OCI-LY1 (cell line): ENCODE measurements at regions not wholly inside any gene's neighbourhood (a gene's known extent, or its start where the extent isn't known, plus 50 kb on each side); places are given as distances from the start of the nearest gene placed in this dataset.

Experiments
- H2AFZ ChIP-seq: fragments of 200-600 bp; sonication (generic), shearing (Covaris generic); 2 replicates; pipeline ENCODE4 v1.6.0; 2014; ENCODE audit warnings: antibody characterized with exemption, mild to moderate bottlenecking, low read length
- H3F3A ChIP-seq: fragments of 200-600 bp; sonication (generic), shearing (Covaris generic); 2 replicates; pipeline ENCODE4 v1.6.0; 2014; ENCODE audit warnings: mild to moderate bottlenecking, antibody characterized with exemption, low read length, moderate library complexity; ENCODE audit not compliant: insufficient read depth
- H3K27ac ChIP-seq: fragments of 200-600 bp; sonication (generic); 2 replicates; pipeline ENCODE4 v1.5.1; 2014; ENCODE audit warnings: low read length, mixed run types, mild to moderate bottlenecking, low read depth; ENCODE audit not compliant: poor library complexity, severe bottlenecking
- H3K27me3 ChIP-seq: fragments of 200-600 bp; sonication (generic); 2 replicates; pipeline ENCODE4 v1.6.0; 2014; ENCODE audit warnings: antibody characterized with exemption, mild to moderate bottlenecking, low read length, moderate library complexity; ENCODE audit not compliant: insufficient read depth
- H3K36me3 ChIP-seq: fragments of 200-600 bp; sonication (generic); 2 replicates; pipeline ENCODE4 v1.6.1; 2014; ENCODE audit warnings: mild to moderate bottlenecking, antibody characterized with exemption, low read length, moderate library complexity, mixed read lengths; ENCODE audit not compliant: insufficient read depth
- H3K4me1 ChIP-seq: fragments of 200-600 bp; sonication (generic); 2 replicates; pipeline ENCODE4 v1.5.1; 2014; ENCODE audit warnings: mild to moderate bottlenecking, low read length, moderate library complexity; ENCODE audit not compliant: insufficient read depth, severe bottlenecking
- H3K4me2 ChIP-seq: fragments of 200-600 bp; sonication (generic), shearing (Covaris generic); 2 replicates; pipeline ENCODE4 v1.6.1; 2014; ENCODE audit warnings: low read length
- H3K4me3 ChIP-seq: fragments of 200-600 bp; sonication (generic); 2 replicates; pipeline ENCODE4 v1.5.1; 2014; ENCODE audit warnings: low read length, low read depth, mild to moderate bottlenecking, mixed read lengths; ENCODE audit not compliant: poor library complexity, severe bottlenecking
- H3K79me2 ChIP-seq: fragments of 200-600 bp; shearing (Covaris generic); 2 replicates; pipeline ENCODE4 v1.6.1; 2016; ENCODE audit warnings: mixed run types, low read length, mixed read lengths; ENCODE audit not compliant: insufficient read depth
- H3K9ac ChIP-seq: fragments of 200-600 bp; sonication (generic), shearing (Covaris generic); 2 replicates; pipeline ENCODE4 v1.6.1; 2014; ENCODE audit warnings: mild to moderate bottlenecking, low read length, mixed read lengths
- H3K9me2 ChIP-seq: fragments of 200-600 bp; sonication (generic), shearing (Covaris generic); 2 replicates; pipeline ENCODE4 v1.6.1; 2014; ENCODE audit warnings: low read depth, mild to moderate bottlenecking, low read length, mixed read lengths
- H3K9me3 ChIP-seq: fragments of 200-600 bp; shearing (Covaris generic); 2 replicates; pipeline ENCODE4 v1.6.1; 2014; ENCODE audit warnings: low read length, mixed read lengths
- H4K20me1 ChIP-seq: fragments of 200-600 bp; sonication (generic), shearing (Covaris generic); 2 replicates; pipeline ENCODE4 v1.6.0; 2016; ENCODE audit warnings: mild to moderate bottlenecking, low read length; ENCODE audit not compliant: insufficient read depth
- CTCF ChIP-seq: fragments of 200-600 bp; sonication (generic), shearing (Covaris generic); IDR thresholded peaks from 2 replicates; pipeline ENCODE4 v1.5.1; 2017; ENCODE audit warnings: mild to moderate bottlenecking, antibody characterized with exemption, low read length, moderate library complexity, mixed read lengths
- EZH2 ChIP-seq: fragments of 200-600 bp; sonication (generic), shearing (Covaris generic); IDR thresholded peaks from 2 replicates; pipeline ENCODE4 v1.8.0; 2017; ENCODE audit warnings: borderline replicate concordance, mixed run types, mild to moderate bottlenecking, antibody characterized with exemption, low read length, moderate library complexity, mixed read lengths

DNA sequence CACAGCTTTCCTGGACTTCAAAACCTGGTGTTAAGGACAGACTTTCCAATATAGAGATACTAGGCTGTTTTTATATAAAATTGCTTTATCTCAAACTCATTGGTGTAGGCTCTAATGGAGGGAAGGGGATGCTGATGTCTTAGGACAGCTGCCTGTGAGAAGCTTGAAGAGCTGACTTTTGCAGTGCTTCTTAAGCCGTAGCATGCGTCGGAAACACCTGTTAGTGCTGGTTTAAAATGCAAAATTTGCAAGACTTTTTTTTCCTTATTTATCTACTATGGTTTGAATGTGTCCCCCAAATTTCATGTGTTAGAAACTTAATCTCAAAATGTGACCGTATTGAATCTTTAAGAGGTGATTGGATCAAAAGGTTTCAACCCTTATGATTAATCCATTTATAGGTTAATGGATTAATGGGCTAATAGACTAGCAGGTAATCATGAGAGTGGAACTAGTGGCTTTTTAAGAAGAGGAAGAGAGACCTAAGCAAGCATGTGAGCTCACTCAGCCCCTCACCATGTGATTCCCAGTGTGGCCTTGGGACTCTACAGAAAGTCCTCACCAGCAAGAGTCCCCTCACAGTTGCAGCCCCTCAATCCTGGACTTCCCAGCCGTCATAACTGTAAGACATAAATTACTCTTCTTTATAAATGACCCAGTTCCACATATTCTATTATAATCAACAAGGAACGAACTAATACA is 60.9 kb upstream of the FUT8 start:
- no peaks in the 10 kb centered on the region for H3K27me3 ChIP-seq
- H3K4me2 ChIP-seq, result peak overlapping the region; percentile 24; the same call in 1 of the 2 replicates
- no peak overlapping the region for H3K9ac ChIP-seq
- no peaks in the 10 kb centered on the region for H3K36me3 ChIP-seq
- no peaks in the 10 kb centered on the region for H4K20me1 ChIP-seq
- no peak overlapping the region for H3K4me3 ChIP-seq
- no peaks in the 10 kb centered on the region for H3F3A ChIP-seq
- no peaks in the 10 kb centered on the region for H3K9me2 ChIP-seq
- H3K9me3 ChIP-seq, result no peaks in the 10 kb centered on the region
- peak overlapping the region; percentile 79 for H3K27ac ChIP-seq
- no peak overlapping the region for H2AFZ ChIP-seq
- TF ChIP-seq CTCF (no peak), EZH2 (no peak)
- H3K79me2 ChIP-seq, result no peaks in the 10 kb centered on the region
- peaks cover 55% of the 10 kb centered on the region for H3K4me1 ChIP-seq

DNA sequence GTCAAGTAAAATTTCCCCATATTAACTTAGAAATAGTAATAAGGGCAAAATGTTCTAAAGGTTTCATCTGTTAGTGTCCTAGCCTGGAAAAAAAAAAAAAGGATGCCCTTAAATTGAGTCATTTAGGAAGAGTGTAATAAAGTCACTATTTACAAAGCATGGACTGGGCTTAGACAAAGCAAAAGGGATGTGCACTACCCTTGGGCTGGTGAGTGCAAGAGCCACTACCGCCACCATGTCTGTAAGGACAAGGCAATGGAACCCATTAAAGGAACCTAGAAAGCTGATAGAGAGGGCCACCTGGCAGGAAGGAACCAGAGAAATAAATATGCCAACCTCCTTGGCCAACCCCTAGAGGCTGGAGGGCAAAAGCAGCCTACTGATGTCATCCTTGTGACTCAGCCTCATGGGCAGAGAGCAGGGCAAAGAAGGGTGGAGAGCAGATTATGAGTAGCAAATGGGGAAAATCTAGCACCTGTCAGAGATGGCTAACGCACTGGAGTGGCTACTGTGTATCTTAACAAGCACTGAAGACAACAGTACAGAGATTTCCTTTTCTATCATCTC is 59.5 kb upstream of the FUT8 start:
- Histone ChIP-seq H3K9me3 (no peaks in the 10 kb centered on the region), H3K27ac (peak overlapping the region; percentile 58), H3K9me2 (no peaks in the 10 kb centered on the region), H4K20me1 (no peaks in the 10 kb centered on the region), H3K4me2 (no peak overlapping the region), H3K4me3 (no peak overlapping the region), H2AFZ (no peak overlapping the region), H3K4me1 (peaks cover 69% of the 10 kb centered on the region), H3K9ac (no peak overlapping the region), H3K27me3 (no peaks in the 10 kb centered on the region), H3F3A (no peaks in the 10 kb centered on the region), H3K79me2 (no peaks in the 10 kb centered on the region), H3K36me3 (no peaks in the 10 kb centered on the region)
- TF ChIP-seq EZH2 (no peak), CTCF (no peak; the same call in 1 of the 2 replicates)

DNA sequence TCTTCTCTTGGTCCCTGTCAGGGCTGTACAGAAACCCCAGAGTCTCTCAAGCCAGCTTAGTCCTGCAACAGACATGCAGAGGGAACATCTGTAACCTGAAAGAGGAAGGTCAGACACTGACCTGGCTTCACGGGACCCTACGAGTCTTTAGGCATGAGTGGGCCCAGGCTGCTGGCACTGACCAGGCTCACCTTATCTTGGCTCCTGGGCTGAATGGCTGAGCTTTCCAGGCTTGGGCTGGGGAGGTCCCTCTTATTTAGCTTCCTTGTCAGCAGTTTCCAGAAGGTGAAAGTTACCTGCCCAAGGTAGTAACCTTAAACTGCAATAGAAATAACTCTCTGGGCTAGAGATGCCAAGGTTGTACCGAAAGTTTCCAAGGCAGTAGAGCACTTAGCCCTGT is 58.4 kb upstream of the FUT8 start:
- TF ChIP-seq EZH2, result no peak
- no peak for TF ChIP-seq CTCF
- H3K79me2 ChIP-seq, result no peaks in the 10 kb centered on the region
- no peaks in the 10 kb centered on the region for H3K27me3 ChIP-seq
- H4K20me1 ChIP-seq, result no peaks in the 10 kb centered on the region
- no peaks in the 10 kb centered on the region for H3K9me2 ChIP-seq
- peak overlapping the region; percentile 58 for H3K27ac ChIP-seq
- no peak overlapping the region for H3K4me3 ChIP-seq
- H3K9me3 ChIP-seq, result no peaks in the 10 kb centered on the region
- peaks cover 71% of the 10 kb centered on the region for H3K4me1 ChIP-seq
- H3K4me2 ChIP-seq, result no peak overlapping the region
- H3F3A ChIP-seq, result no peaks in the 10 kb centered on the region
- no peaks in the 10 kb centered on the region for H3K36me3 ChIP-seq
- H3K9ac ChIP-seq, result no peak overlapping the region
- no peak overlapping the region for H2AFZ ChIP-seq
